Lung (tissue), 11 donors: ENCODE measurements at regions not wholly inside any gene's neighbourhood (a gene's known extent, or its start where the extent isn't known, plus 50 kb on each side); places are given as distances from the start of the nearest gene placed in this dataset.

Experiments used
- ATAC-seq: fragments of 200-7000 bp; cut with Tn5 transposase; one replicate; pipeline ENCODE4 v1.9.1; 2020; ENCODE audit warnings: moderate number of reproducible peaks; ENCODE audit not compliant: insufficient read depth, low FRiP score
- DNase-seq, 3 donors: peaks; one replicate each; pipeline ENCODE4 v3.0.0-alpha.2; 2013 to 2017
- H3K27ac ChIP-seq, 2 donors: one replicate each; pipeline ENCODE4 v1.5.1; 2013; ENCODE audit warnings: mild to moderate bottlenecking in 2 of 2, moderate library complexity in 2 of 2, control low read depth in 1 of 2, inconsistent platforms in 1 of 2, low read depth in 1 of 2, low read length in 1 of 2
- H3K27me3 ChIP-seq, 3 donors: one replicate each; pipeline ENCODE4 v1.5.1; 2013; ENCODE audit warnings: low read length in 2 of 3; ENCODE audit not compliant: control insufficient read depth in 3 of 3, insufficient read depth in 3 of 3
- H3K36me3 ChIP-seq, 4 donors: one replicate each; pipeline ENCODE4 v1.5.1; 2013; ENCODE audit warnings: low read length in 4 of 4, mild to moderate bottlenecking in 1 of 4, moderate library complexity in 1 of 4; ENCODE audit not compliant: control insufficient read depth in 4 of 4, insufficient read depth in 4 of 4
- H3K4me1 ChIP-seq, 5 donors: one replicate each; pipeline ENCODE4 v1.5.1; 2013; ENCODE audit warnings: low read length in 5 of 5, mild to moderate bottlenecking in 2 of 5, moderate library complexity in 1 of 5; ENCODE audit not compliant: control insufficient read depth in 5 of 5, insufficient read depth in 5 of 5
- H3K4me3 ChIP-seq: one replicate; pipeline ENCODE4 v1.5.1; 2013; ENCODE audit warnings: mild to moderate bottlenecking, control low read depth, moderate library complexity
- H3K9ac ChIP-seq, 2 donors: one replicate each; pipeline ENCODE4 v1.5.1; 2013; ENCODE audit warnings: low read length in 2 of 2, control low read depth in 1 of 2; ENCODE audit not compliant: insufficient read depth in 1 of 2
- H3K9me3 ChIP-seq, 4 donors: one replicate each; pipeline ENCODE4 v1.5.1; 2013; ENCODE audit warnings: low read length in 3 of 4, mild to moderate bottlenecking in 1 of 4, moderate library complexity in 1 of 4; ENCODE audit not compliant: control insufficient read depth in 4 of 4, insufficient read depth in 3 of 4
- CTCF ChIP-seq: IDR thresholded peaks from 2 replicates; pipeline ENCODE4 v1.5.1; 2012; ENCODE audit warnings: mild to moderate bottlenecking; ENCODE audit errors: control extremely low read depth, extremely low read depth
- WGBS, 2 donors: extraction: QIAGEN DNeasy Blood & Tissue Kit; methylation state at CpG; one replicate each; pipeline ENCODE4 v1.1.7; 2013; 5-methylcytosine and 5-hydroxymethylcytosine counted together
- donor health status: control.
- donor health status: control.
- donor health status: Bipolar disorder and iron deficiency.
- donor health status: healthy.
- donor health status: DM: yes; HTN: yes; CAD: no.

GRCh38 chr21:43275421-43276211 lies 106.8 kb downstream of the CRYAA start:
- Histone ChIP-seq H3K27me3 (no peaks in the 10 kb centered on the region), H3K4me3 (no peak overlapping the region), H3K9ac (no peak overlapping the region), H3K9me3 (no peaks in the 10 kb centered on the region), H3K27ac (no peak overlapping the region), H3K36me3 (no peaks in the 10 kb centered on the region), H3K4me1 (peaks cover 0 to 58% (median 19%) of the 10 kb centered on the region in 5 donors)
- ATAC-seq (no peak), DNase-seq (no peak)
- TF ChIP-seq CTCF, result no peak
- WGBS, 2 donors, result 36 to 56% methylated on average over 6 of the region's 6 CpGs

GRCh38 chr21:43274946-43275310 lies 106.1 kb downstream of the CRYAA start:
- no peak for ATAC-seq
- no peak overlapping the region for H3K27ac ChIP-seq
- H3K4me1 ChIP-seq, result peaks cover 0 to 65% (median 21%) of the 10 kb centered on the region in 5 donors
- no peaks in the 10 kb centered on the region for H3K27me3 ChIP-seq
- no peaks in the 10 kb centered on the region for H3K36me3 ChIP-seq
- no peak overlapping the region for H3K4me3 ChIP-seq
- no peaks in the 10 kb centered on the region for H3K9me3 ChIP-seq
- no peak for TF ChIP-seq CTCF
- 81 to 85% methylated on average over 6 of the region's 6 CpGs for WGBS, 2 donors
- DNase-seq, result no peak
- no peak overlapping the region for H3K9ac ChIP-seq

GRCh38 chr21:43274022-43274945 lies 105.5 kb downstream of the CRYAA start:
- H3K4me1 ChIP-seq, result peaks cover 0 to 71% (median 24%) of the 10 kb centered on the region in 5 donors
- H3K9me3 ChIP-seq, result no peaks in the 10 kb centered on the region
- DNase-seq (peak; percentile 34 to 61 (median 38)), ATAC-seq (no peak)
- no peak overlapping the region for H3K9ac ChIP-seq
- no peaks in the 10 kb centered on the region for H3K36me3 ChIP-seq
- no peak for TF ChIP-seq CTCF
- WGBS, 2 donors, result 94% methylated on average over 21 of the region's 21 CpGs
- H3K27ac ChIP-seq, result no peak overlapping the region
- no peaks in the 10 kb centered on the region for H3K27me3 ChIP-seq
- no peak overlapping the region for H3K4me3 ChIP-seq
